Fibroblast of peridontal ligament (primary cell): ENCODE measurements at regions not wholly inside any gene's neighbourhood (a gene's known extent, or its start where the extent isn't known, plus 50 kb on each side); places are given as distances from the start of the nearest gene placed in this dataset.

Experiments
- DNase-seq: peaks from one replicate; pipeline ENCODE4 v3.0.0-alpha.2; 2010; ENCODE audit errors: extremely low read depth

DNA sequence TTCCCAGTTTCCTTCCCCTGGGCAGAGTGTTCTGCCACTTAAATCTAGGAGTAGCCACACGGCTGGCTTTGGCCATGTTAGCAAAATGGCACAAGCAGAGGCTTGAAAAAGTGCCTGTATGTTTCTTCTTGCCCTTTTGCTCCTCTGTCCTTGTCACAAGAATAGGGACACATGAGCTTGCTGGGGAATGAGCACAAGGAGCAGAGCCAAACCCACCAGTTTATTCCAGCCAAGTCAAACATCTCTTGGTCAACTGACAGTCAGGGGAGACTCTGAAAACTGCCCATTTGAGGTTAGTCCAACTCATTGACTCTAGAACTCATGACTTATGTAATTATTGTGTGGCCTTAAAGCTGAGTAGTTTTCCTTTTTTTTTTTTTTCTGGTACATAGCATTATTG lies 739.7 kb upstream of the FZD8 start:
- DNase-seq: no peak

GRCh38 chr10:36380538-36380937 lies 738.4 kb upstream of the FZD8 start:
- DNase-seq: peak; percentile 16

GRCh38 chr10:36375107-36375506 lies 733.0 kb upstream of the FZD8 start:
- no peak for DNase-seq

DNA sequence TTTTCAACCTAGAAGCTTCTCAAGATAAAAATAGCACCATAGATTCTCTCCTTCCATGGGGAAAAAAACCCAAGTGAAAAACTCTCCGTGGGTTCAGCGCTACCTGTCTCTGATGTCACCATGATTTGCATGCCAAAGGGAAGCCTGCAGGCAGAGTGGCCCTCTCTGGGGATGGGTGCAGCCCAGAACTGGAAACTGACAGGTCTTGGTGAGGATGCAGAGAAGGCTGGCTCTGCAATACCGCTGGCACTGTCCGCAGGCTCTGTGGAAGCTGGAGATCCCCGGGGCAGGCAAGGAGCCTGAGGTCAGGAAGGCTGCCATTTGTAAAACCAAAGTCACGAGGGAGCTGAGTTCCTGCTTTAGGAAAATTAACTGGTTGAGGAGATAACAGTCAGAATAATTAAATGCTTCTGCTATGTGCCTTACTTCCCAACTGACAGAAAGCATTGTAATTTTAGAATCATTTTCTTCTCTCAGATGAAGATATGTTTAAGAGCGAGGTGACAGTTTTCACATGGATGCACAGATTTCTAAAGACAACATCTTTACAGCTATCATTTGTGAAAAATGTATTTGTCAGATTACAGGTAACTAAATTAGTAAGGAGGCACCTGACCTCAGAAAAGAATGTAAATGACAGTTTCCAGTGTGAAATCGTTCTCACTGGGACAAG lies 731.5 kb upstream of the FZD8 start:
- DNase-seq: no peak

DNA sequence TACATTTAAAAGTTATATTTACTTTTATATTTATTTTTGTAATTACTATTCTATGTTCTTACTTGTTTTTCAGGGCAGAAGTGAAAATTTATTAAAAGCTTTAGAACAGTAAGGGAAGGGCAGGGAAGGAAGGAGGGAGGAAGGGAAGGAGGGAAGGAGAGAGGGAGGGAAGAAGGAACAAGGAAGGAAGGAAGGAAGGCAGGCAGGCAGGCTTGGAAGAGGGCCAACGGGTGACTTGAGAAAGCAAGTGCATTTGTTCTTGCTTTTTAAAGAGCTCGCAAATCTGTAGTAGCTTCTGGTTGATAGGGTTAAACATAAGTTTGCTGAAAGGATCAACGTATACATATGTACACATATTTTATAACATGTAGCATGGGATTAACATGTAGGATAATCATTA lies 725.3 kb upstream of the FZD8 start:
- no peak for DNase-seq

GRCh38 chr10:36366843-36367242 lies 724.7 kb upstream of the FZD8 start:
- DNase-seq: no peak

DNA sequence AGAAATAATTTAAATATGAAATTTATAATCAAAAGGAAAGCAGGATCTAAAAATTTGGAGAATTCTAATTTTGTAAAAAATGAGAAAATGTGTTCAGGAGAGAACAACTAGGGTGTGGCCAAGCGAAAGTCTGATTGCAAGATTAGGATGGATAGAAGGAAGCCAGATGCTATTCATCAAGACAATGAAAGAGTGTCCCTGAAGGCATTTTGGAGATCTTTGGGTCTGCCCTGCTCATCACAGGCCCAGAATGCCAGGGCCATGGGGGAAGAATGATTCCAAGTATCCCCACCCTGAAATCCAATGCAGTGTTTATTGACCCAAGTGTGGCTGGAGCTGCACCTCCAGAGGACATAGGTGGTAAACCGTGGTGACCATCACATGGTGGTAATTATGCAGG lies 724.0 kb upstream of the FZD8 start:
- no peak for DNase-seq

GRCh38 chr10:36362257-36362656 lies 720.2 kb upstream of the FZD8 start:
- DNase-seq: no peak

- DNase-seq: peak; percentile 26
These were observed 716.6 kb upstream of the FZD8 start for GRCh38 chr10:36358736-36359135.

DNA sequence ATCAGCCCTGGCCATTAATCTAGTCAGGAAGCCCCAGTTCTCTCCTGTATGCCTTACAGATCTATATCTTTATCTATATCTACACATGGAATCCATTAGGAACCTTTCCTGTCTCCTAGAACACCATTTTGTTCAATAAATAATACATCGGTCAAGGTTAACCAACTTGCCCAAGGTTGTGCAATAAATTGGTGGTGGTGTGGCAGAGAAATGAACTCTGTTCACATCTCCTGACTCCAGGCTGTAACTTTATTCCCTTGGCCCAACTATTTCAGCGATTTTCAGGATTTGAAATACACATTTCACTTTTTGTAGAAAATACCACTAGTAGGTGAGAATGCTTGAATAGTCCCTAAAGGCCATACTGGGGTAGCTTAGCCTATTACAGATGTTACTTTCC lies 712.5 kb upstream of the FZD8 start:
- DNase-seq: no peak

- peak; percentile 50 for DNase-seq
These were observed 709.1 kb upstream of the FZD8 start for GRCh38 chr10:36351159-36351558.

GRCh38 chr10:36349445-36350078 lies 707.5 kb upstream of the FZD8 start:
- peak; percentile 89 for DNase-seq

DNA sequence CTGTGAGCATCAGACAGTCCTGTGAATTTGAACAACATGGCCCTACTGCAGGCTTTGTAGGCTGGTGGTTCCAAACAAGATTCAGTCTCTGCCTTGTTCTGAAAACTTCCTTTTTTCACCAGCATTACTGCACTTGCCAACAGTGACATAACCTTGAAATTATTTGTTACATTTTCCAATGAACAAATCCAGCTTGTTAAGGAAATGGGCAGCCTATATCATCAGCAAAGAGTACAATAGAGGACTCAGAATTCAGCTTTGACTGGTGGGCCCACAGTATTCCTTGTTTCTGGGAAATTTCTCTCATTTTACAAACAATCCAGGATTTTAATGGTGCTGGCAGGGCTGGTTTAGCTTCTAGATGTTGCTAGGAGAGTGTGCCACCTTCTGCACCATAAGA lies 703.7 kb upstream of the FZD8 start:
- peak; percentile 56 for DNase-seq

- no peak for DNase-seq
These were observed 703.1 kb upstream of the FZD8 start for GRCh38 chr10:36345175-36345533.

- DNase-seq: peak; percentile 58
These were observed 702.4 kb upstream of the FZD8 start for GRCh38 chr10:36344240-36345174.

- no peak for DNase-seq
These were observed 700.7 kb upstream of the FZD8 start for GRCh38 chr10:36342781-36343180.

GRCh38 chr10:36341471-36341870 lies 699.4 kb upstream of the FZD8 start:
- DNase-seq: peak; percentile 6

- peak; percentile 48 for DNase-seq
These were observed 694.2 kb upstream of the FZD8 start for GRCh38 chr10:36336315-36336714.

DNA sequence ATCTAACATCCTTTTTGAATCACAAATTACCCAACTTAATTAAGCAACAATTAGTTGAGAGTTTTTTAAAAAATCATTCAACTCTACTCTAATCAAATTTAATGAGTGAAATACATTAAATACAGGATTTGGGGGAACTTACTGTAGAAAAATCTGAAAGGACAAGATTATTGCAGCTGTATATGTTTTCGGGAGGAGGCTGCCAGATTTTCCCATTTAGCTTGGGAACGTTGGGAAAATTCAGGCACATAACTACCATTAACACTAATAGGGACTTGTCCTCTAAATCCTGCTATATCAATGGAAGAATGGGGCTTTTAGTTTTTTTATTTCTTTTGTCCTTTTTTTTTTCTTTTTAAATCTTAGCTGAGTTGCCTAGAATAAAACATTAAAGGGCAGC lies 691.4 kb upstream of the FZD8 start:
- no peak for DNase-seq

DNA sequence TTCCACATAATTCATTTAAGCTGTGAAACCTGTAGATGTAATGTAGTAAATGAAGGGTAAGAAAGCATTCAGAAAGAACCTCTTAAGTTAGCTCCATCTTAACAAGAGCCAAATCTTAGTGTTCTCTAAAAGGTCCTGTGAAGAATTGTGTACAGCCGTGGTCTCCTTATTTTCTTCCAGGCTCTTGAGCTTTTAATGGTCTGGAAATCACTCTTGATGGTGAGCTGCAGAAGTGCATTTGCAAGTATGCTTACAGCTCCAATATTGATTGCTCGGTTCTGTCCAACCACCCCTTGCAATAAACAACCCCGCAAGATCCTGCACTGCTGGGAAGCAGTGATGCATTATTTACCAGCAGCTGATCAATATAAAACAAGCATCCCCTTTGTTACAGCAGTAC lies 690.8 kb upstream of the FZD8 start:
- DNase-seq: no peak

GRCh38 chr10:36331121-36331520 lies 689.0 kb upstream of the FZD8 start:
- no peak for DNase-seq

- no peak for DNase-seq
These were observed 683.7 kb upstream of the FZD8 start for GRCh38 chr10:36325815-36326214.

GRCh38 chr10:36324831-36325230 lies 682.7 kb upstream of the FZD8 start:
- DNase-seq: no peak
